ENCODE measurements at regions not wholly inside any gene's neighbourhood (a gene's known extent, or its start where the extent isn't known, plus 50 kb on each side); places are given as distances from the start of the nearest gene placed in this dataset.

DNA sequence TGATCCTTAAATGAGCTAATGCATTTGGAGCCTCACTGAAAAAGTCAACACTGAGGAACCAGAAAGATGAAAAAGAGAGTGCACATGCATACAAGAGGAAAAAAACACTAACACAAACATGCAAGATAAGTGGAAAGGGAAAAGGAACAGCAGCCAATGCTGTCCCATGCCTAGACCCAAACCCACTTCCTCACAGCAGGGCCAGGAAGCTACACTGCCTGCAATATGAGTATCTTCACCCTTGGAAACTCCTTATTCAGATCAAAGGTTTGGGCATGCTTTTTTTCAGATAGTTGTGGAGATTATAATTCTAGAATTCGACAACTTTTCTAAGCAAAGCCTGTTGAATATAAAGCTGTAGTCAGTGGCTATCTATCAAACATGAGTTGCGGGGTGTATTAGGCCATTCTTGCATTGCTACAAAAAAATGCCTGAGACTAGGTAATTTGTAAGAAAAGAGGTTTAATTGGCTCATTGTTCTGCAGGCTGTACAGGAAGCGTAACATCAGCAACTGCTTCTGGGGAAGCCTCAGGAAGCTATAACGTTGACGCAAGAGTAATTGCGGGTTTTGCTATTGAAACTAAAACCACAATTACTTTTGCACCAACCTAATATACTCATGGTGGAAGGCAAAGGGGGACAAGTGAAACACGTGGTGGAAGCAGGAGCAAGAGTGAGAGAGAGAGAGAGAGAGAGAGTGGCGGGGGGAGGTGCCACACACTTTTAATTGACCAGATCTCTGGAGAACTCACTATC lies 138.2 kb downstream of the MBD2 start:
- TF ChIP-seq, protein P1, sequence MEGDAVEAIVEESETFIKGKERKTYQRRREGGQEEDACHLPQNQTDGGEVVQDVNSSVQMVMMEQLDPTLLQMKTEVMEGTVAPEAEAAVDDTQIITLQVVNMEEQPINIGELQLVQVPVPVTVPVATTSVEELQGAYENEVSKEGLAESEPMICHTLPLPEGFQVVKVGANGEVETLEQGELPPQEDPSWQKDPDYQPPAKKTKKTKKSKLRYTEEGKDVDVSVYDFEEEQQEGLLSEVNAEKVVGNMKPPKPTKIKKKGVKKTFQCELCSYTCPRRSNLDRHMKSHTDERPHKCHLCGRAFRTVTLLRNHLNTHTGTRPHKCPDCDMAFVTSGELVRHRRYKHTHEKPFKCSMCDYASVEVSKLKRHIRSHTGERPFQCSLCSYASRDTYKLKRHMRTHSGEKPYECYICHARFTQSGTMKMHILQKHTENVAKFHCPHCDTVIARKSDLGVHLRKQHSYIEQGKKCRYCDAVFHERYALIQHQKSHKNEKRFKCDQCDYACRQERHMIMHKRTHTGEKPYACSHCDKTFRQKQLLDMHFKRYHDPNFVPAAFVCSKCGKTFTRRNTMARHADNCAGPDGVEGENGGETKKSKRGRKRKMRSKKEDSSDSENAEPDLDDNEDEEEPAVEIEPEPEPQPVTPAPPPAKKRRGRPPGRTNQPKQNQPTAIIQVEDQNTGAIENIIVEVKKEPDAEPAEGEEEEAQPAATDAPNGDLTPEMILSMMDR (IDR thresholded peaks at IDR 0.05) = no peak
- no peak for TF ChIP-seq POLR2A (IDR thresholded peaks at IDR 0.05)
